MCF 10A (cell line): ENCODE measurements at regions not wholly inside any gene's neighbourhood (a gene's known extent, or its start where the extent isn't known, plus 50 kb on each side); places are given as distances from the start of the nearest gene placed in this dataset.

Source experiments
- BruUV-seq: library from RNA; stranded (reverse); fragments of 400-500 nt; replicated peaks from 2 replicates; lab custom pipeline; 2021; lab: Mats Ljungman, UMichigan
- CTCF ChIA-PET: fragments of 300-600 bp; sonication (Branson Sonifier 250); formaldehyde crosslinking; extraction: SDS; loops from one replicate; lab custom pipeline; 2021; ENCODE audit warnings: antibody characterized with exemption, inconsistent platforms; lab: Yijun Ruan, JAX
- POLR2A ChIA-PET: fragments of 300-600, 350-650 bp; sonication (Branson Sonifier 250); formaldehyde crosslinking; extraction: SDS; loops from one replicate; lab custom pipeline; 2020; ENCODE audit warnings: antibody characterized with exemption, inconsistent platforms; lab: Yijun Ruan, JAX
- DNase-seq: peaks from one replicate; pipeline ENCODE4 v3.0.0-alpha.2; 2018; ENCODE audit not compliant: unreplicated experiment
- H3K27ac Mint-ChIP-seq: one replicate; pipeline ENCODE4 v1.8.0; 2022; ENCODE audit warnings: mild to moderate bottlenecking, low read depth, mixed read lengths; ENCODE audit not compliant: unreplicated experiment
- H3K27me3 Mint-ChIP-seq: one replicate; pipeline ENCODE4 v1.8.0; 2022; ENCODE audit warnings: mixed read lengths; ENCODE audit not compliant: insufficient read depth, unreplicated experiment
- H3K36me3 Mint-ChIP-seq: one replicate; pipeline ENCODE4 v1.8.0; 2022; ENCODE audit warnings: mild to moderate bottlenecking, moderate library complexity, mixed read lengths; ENCODE audit not compliant: insufficient read depth, unreplicated experiment
- H3K4me1 Mint-ChIP-seq: one replicate; pipeline ENCODE4 v1.8.0; 2022; ENCODE audit warnings: mixed read lengths; ENCODE audit not compliant: insufficient read depth, unreplicated experiment
- H3K4me3 Mint-ChIP-seq: one replicate; pipeline ENCODE4 v1.8.0; 2022; ENCODE audit warnings: mild to moderate bottlenecking, moderate library complexity, mixed read lengths; ENCODE audit not compliant: unreplicated experiment
- H3K9me3 Mint-ChIP-seq: one replicate; pipeline ENCODE4 v1.8.0; 2022; ENCODE audit warnings: mixed read lengths; ENCODE audit not compliant: unreplicated experiment
- CTCF ChIP-seq: fragments of 200-600 bp; IDR thresholded peaks from one replicate; pipeline ENCODE4 v1.8.0; 2022; ENCODE audit warnings: antibody characterized with exemption, mild to moderate bottlenecking; ENCODE audit not compliant: unreplicated experiment
- intact Hi-C: fragments of 100-400 bp; cut with micrococcal nuclease; formaldehyde crosslinking; loops from 2 replicates; pipeline ENCODE4 v1.14.1; 2022

- POLR2A ChIA-PET, result no interaction called here
- Mint-ChIP-seq H3K27ac (no peak overlapping the region), H3K4me3 (no peak overlapping the region), H3K36me3 (no peaks in the 10 kb centered on the region), H3K4me1 (no peaks in the 10 kb centered on the region), H3K27me3 (no peaks in the 10 kb centered on the region), H3K9me3 (peaks cover 8% of the 10 kb centered on the region)
- intact Hi-C loops, result no loop called here
- no TSS peak for BruUV-seq
- DNase-seq, result no peak
- TF ChIP-seq CTCF, result no peak
- CTCF ChIA-PET, result no interaction called here
Measured at GRCh38 chr13:61294467-61295191, 121.0 kb downstream of the PCDH20 start.

DNA sequence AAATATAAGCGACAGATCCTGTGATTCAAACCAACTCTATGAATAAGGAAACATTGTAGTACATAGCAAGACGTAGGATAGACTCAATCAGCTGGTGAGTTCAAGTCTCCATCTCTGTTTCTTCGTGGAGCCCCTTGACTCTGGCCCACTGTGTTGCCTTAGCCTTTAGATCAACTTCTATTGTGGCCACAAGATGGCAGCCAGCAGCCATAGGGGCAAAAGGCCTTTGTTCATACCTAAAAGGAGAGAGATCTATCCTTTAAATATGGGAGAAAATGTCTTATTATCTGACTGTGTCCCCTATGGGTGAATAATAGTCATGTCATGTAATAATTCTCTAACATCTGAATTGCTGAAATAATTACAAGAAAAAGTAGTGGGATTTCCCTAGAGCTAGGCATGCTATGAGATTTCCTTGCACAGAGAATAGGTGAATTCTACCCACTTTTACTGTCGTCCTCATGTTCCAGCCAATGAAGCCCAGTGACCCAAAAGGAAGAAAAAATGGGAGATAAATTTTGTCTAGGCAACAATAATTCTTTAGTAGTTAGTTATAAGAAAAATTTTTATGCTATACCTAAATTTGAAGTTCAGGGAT, 129.4 kb downstream of the PCDH20 start:
- Mint-ChIP-seq H3K27me3 (no peaks in the 10 kb centered on the region), H3K36me3 (no peaks in the 10 kb centered on the region), H3K27ac (no peak overlapping the region), H3K4me1 (no peaks in the 10 kb centered on the region), H3K4me3 (no peak overlapping the region), H3K9me3 (peaks cover 6% of the 10 kb centered on the region)
- peak; percentile 45 for DNase-seq
- BruUV-seq, result no TSS peak
- ChIA-PET POLR2A (no interaction called here), CTCF (interaction anchor here (0.8 to 0.9 kb wide), 2 partner anchors 39 to 531 kb away, joined by 3 read pairs; no protein-coding TSS in a partner anchor)
- intact Hi-C loops, result loop anchor here (5.0 kb wide), 1 partner anchor 401 kb away; no protein-coding TSS in a partner anchor
- no peak for TF ChIP-seq CTCF

DNA sequence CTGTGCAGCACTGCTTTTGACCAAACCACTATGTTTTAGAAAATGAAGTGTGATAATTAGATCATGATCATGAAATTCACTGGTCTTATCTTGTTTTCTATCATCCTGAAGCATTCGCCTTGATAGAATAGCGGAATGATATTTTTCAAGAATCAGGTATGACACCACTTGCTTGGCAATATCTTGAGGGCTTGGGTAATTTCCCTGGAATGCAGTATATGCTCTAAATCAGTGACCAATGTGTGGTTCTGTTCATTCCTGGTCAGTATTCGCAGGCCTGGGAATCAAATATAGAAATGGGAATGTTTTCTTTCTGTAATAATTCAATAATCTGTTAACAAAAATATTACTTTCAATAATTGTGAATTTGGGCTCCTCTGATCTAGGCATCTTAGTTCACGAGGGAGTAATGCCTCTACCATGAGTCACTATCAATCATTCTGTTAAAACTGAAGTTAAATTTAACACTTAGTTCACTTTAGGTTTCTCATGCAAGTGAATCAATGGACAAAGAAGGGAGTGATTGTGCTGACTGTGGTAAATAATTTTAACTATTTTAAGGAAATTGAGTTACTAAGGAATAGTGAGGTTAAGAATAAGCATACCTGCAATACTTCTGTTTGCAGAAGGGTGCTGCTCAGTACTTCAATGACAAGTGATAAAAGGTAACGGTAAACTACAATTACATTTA, 137.9 kb downstream of the PCDH20 start:
- no peaks in the 10 kb centered on the region for H3K4me1 Mint-ChIP-seq
- no peak overlapping the region for H3K4me3 Mint-ChIP-seq
- no peaks in the 10 kb centered on the region for H3K36me3 Mint-ChIP-seq
- no peak for TF ChIP-seq CTCF
- H3K27me3 Mint-ChIP-seq, result no peaks in the 10 kb centered on the region
- ChIA-PET CTCF (no interaction called here), POLR2A (no interaction called here)
- no TSS peak for BruUV-seq
- H3K27ac Mint-ChIP-seq, result no peak overlapping the region
- H3K9me3 Mint-ChIP-seq, result peaks cover 7% of the 10 kb centered on the region
- no peak for DNase-seq
- intact Hi-C loops, result no loop called here

DNA sequence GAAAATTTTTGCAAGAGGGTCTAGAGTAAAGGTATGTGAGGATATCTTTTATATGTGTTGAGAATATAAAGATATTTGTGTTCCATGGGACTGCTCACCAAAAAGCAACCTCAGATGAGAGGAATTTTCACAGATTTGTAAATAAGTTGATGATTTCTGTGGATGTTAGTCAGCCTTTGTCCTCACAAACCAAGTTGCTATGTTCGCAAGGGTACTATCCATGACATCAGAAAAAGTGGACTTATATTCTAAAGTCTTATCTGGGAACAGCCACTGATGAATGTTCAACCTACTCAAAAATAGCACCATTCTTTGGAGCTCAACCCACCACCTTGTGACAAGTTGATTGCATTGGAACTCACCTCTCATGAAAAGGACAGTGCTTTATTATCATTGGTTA, 138.6 kb downstream of the PCDH20 start:
- BruUV-seq, result no TSS peak
- H3K9me3 Mint-ChIP-seq, result peaks cover 7% of the 10 kb centered on the region
- DNase-seq, result no peak
- intact Hi-C loops, result no loop called here
- POLR2A ChIA-PET, result no interaction called here
- no peaks in the 10 kb centered on the region for H3K4me1 Mint-ChIP-seq
- H3K27me3 Mint-ChIP-seq, result no peaks in the 10 kb centered on the region
- TF ChIP-seq CTCF, result no peak
- no peaks in the 10 kb centered on the region for H3K36me3 Mint-ChIP-seq
- CTCF ChIA-PET, result no interaction called here
- H3K27ac Mint-ChIP-seq, result no peak overlapping the region
- H3K4me3 Mint-ChIP-seq, result no peak overlapping the region
